SK-N-SH (cell line): ENCODE measurements at regions not wholly inside any gene's neighbourhood (a gene's known extent, or its start where the extent isn't known, plus 50 kb on each side); places are given as distances from the start of the nearest gene placed in this dataset.

Source experiments
- CTCF ChIP-seq: fragments of 200-600 bp; sonication (generic); IDR thresholded peaks from 2 replicates; pipeline ENCODE4 v1.6.1; 2017; ENCODE audit warnings: antibody characterized with exemption, mild to moderate bottlenecking, moderate library complexity
- RAD21 ChIP-seq: IDR thresholded peaks from 2 replicates; pipeline ENCODE4 v1.6.1; 2012; ENCODE audit warnings: mild to moderate bottlenecking, low read length

GRCh38 chr17:15894913-15895658 is 49.8 kb upstream of the ADORA2B start (continued):
- no peak for TF ChIP-seq CTCF
- no peak for TF ChIP-seq RAD21
